ENCODE measurements at regions not wholly inside any gene's neighbourhood (a gene's known extent, or its start where the extent isn't known, plus 50 kb on each side); places are given as distances from the start of the nearest gene placed in this dataset.

DNA sequence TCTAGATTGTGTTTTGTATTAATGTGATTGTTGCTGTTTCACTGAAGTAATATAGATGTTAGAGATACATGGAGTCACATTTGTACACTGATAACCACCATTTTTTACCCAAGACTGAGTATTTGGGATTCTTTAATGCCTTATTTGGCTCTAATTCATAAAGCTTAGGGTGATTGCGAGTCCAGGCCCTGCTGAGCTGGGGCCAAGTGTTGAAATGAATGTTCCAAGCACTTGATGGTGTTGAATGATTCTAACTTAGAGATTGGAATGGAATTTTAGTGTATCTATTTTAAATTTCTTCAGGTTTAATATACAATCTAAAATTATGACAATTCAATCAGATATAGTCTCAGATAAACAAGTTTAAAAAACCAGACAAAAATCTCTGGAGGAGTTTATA, 329.4 kb upstream of the SLC35B3 start:
- TF ChIP-seq, protein P1, sequence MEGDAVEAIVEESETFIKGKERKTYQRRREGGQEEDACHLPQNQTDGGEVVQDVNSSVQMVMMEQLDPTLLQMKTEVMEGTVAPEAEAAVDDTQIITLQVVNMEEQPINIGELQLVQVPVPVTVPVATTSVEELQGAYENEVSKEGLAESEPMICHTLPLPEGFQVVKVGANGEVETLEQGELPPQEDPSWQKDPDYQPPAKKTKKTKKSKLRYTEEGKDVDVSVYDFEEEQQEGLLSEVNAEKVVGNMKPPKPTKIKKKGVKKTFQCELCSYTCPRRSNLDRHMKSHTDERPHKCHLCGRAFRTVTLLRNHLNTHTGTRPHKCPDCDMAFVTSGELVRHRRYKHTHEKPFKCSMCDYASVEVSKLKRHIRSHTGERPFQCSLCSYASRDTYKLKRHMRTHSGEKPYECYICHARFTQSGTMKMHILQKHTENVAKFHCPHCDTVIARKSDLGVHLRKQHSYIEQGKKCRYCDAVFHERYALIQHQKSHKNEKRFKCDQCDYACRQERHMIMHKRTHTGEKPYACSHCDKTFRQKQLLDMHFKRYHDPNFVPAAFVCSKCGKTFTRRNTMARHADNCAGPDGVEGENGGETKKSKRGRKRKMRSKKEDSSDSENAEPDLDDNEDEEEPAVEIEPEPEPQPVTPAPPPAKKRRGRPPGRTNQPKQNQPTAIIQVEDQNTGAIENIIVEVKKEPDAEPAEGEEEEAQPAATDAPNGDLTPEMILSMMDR (IDR thresholded peaks at IDR 0.05) = no peak
- TF ChIP-seq POLR2A (IDR thresholded peaks at IDR 0.05) = no peak

Data from uterus (tissue), 2 donors.